ENCODE measurements at regions not wholly inside any gene's neighbourhood (a gene's known extent, or its start where the extent isn't known, plus 50 kb on each side); places are given as distances from the start of the nearest gene placed in this dataset.

- TF ChIP-seq, protein P1, sequence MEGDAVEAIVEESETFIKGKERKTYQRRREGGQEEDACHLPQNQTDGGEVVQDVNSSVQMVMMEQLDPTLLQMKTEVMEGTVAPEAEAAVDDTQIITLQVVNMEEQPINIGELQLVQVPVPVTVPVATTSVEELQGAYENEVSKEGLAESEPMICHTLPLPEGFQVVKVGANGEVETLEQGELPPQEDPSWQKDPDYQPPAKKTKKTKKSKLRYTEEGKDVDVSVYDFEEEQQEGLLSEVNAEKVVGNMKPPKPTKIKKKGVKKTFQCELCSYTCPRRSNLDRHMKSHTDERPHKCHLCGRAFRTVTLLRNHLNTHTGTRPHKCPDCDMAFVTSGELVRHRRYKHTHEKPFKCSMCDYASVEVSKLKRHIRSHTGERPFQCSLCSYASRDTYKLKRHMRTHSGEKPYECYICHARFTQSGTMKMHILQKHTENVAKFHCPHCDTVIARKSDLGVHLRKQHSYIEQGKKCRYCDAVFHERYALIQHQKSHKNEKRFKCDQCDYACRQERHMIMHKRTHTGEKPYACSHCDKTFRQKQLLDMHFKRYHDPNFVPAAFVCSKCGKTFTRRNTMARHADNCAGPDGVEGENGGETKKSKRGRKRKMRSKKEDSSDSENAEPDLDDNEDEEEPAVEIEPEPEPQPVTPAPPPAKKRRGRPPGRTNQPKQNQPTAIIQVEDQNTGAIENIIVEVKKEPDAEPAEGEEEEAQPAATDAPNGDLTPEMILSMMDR (IDR thresholded peaks at IDR 0.05): no peak
- no peak for TF ChIP-seq POLR2A (IDR thresholded peaks at IDR 0.05)
Measured at GRCh38 chr11:37612146-37612545, 1014.1 kb upstream of the RAG2 start.

Measured in uterus (tissue), 2 donors.